ENCODE measurements at regions not wholly inside any gene's neighbourhood (a gene's known extent, or its start where the extent isn't known, plus 50 kb on each side); places are given as distances from the start of the nearest gene placed in this dataset.

GRCh38 chr10:93149761-93150160 is 76.1 kb downstream of the CYP26A1 start:
- TF ChIP-seq BHLHE40 (IDR thresholded peaks at IDR 0.05; ENCODE audit: borderline replicate concordance) (no peak), HDGF (IDR thresholded peaks at IDR 0.05; ENCODE audit: borderline replicate concordance) (no peak), TARDBP (IDR thresholded peaks at IDR 0.05) (no peak), FOXA1 (IDR thresholded peaks at IDR 0.05) (no peak), ELF4 (IDR thresholded peaks at IDR 0.05) (no peak), FOXM1 (IDR thresholded peaks at IDR 0.05; ENCODE audit: borderline replicate concordance) (no peak), ZNF384 (IDR thresholded peaks at IDR 0.05) (no peak), L3MBTL2 (conservative IDR thresholded peaks at IDR 0.05) (no peak), NFRKB (IDR thresholded peaks at IDR 0.05) (no peak), SP1 (IDR thresholded peaks at IDR 0.05) (no peak)
